Non-pigmented ciliary epithelial cell (primary cell): ENCODE measurements at regions not wholly inside any gene's neighbourhood (a gene's known extent, or its start where the extent isn't known, plus 50 kb on each side); places are given as distances from the start of the nearest gene placed in this dataset.

Experiments
- DNase-seq: peaks from one replicate; pipeline ENCODE4 v3.0.0-alpha.2; 2010; ENCODE audit warnings: low read depth

DNA sequence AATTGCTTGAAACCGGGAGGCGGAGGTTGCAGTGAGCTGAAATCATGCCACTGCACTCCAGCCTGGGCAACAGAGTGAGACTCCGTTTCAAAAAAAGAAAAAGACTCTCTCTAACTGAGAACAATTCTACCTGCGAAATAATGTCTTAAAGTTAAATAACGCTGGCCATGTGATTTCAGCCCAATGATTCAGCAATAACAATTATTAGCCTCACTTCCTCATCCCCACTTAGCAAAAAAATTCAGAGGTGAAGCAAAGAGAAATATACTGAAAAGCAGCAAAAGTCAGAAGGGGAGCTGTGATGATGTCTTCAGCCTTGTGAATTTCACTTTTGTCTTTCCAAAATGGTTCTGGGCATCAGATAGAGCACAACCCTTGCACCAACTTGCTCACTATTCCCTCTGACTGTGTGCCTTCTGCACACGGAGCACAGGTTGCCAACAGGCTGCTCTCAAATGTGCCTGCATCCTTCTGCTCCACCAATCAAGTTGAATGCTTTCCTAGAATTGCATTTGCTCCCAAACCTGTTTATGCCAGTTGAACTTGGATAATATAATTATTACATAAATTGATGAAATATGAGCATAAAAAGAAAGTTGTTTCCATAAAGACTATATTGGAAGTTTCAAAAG, 79.8 kb upstream of the IPO9 start:
- no peak for DNase-seq

DNA sequence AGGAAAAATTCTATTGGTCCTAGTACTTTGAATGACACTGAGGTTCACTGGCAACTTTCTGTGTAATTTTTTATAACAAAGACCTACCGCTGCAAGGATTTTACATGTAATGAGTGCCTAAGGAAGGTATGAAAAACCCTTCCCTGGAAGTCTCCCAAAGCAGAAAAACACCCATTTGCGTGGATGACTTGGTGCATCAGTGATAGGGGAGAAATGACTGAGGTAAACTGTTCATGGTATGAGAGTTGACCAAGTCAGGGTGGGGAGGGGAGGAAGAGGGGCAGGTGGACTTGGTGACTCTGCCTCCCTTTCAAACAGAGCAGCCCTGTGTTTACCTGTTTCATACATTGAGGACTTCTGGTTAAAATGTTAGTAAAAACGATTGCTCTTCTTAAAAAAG, 78.8 kb upstream of the IPO9 start:
- DNase-seq, result no peak

DNA sequence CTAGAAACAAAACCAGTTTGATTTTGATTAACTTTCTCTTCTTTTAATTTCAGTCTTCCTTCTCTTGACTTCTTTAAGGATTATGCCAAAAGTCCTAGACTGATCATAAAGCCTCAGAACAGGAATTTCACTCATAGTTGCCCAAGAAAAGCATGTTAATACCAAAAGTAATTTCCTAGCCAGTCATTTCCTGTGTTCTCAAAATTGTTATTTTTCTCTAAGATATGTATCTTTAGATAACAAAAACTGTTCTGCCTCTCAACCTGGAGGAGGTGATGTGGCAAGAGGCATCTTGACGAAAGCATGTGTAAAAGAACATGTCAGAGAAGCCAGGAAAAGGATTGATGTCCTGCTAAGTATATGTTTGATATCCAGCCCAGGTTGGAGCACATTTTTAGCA, 78.0 kb upstream of the IPO9 start:
- DNase-seq, result no peak

DNA sequence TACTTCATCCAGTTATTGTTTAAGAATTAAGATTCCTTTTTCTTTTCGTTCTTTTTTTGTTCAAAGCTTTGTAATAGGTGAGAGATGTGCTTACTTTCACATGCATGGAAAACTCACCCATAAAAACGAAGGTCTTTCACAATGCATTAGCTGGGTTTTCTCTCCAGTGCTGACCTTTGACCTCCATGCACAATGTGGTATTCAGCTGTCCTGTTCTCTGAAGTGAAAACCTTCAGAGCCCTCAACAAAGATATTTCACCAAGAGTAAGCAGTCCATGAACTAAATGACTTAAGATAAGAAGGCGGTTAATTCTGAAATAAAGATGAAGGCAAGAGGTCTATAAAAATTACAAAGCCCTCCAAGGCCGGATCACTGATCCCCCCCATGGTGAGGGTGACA, 77.1 kb upstream of the IPO9 start:
- DNase-seq, result no peak

DNA sequence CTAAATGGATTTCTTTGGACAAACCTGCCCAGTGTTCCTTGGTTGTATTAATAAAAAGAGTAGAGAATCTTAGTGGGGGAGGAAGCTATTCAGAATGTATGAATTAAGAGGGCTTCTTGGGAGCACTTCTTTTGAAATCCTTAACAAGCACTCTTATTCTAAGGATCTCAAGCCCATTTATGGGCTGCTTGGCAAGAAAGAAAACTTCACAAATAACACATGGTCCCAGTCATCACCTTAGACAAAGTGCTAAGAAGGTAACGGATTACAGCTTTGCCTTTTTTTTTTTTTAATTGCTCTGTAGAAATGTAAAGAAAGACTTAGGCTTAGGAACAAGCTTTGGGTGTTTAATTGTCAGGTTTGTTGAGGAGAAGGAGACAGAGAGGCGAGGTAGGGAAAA, 76.6 kb upstream of the IPO9 start:
- no peak for DNase-seq

DNA sequence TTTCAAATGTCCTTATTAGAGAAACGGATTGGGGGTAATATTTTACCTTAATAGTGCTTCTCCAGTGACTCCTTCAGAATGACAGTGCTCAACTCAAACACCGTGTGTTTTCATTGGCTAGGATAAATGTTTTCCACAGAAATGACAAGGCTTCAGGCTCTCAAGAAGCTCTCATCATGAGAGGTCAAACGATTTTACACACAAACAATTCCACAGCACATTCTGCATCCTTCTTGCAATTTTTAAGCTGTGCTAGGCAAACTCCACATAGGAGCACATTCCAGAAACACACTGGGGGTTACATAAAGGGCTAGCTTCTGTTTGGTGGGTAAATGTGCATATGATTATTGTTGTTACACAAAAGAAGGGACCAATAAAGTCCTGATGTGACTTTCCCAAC, 75.5 kb upstream of the IPO9 start:
- DNase-seq, result no peak

DNA sequence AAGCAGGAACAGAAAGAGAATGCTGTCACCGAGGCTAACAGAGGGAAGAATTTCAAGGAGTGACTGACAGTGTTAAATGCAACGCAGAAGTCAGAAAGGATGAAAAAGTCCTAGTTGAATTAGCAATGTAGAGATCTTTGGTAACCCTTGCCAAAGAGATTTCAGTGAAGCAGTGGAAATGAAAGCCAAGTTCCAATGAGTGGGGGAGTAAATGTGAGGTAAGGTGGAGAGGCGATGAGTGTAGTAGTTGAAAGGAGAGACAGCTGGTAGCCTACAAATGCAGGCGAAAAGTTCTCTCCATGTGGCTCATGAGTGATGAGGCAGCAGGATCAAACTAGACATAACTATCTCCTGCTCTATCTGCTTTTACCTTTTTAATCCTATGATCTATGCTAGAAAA, 74.6 kb upstream of the IPO9 start:
- no peak for DNase-seq

DNA sequence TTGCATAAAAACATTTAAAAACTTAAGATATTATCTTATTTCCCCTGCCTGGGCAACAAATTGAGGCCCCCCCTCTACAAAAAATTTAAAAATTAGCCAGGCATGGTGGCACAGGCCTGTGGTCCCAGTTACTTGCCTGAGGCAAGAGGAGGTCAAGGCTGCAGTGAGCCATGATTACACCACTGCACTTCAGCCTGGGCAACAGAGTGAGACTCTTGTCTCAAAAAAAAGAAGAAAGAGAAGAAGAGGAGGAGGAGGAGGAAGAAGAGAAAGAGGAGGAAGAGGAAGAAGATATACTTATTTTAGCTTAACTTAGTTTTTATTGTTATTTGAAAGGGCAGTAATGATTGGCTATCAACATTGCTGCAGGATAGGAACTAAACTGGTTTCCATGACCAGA, 73.8 kb upstream of the IPO9 start:
- DNase-seq, result no peak

DNA sequence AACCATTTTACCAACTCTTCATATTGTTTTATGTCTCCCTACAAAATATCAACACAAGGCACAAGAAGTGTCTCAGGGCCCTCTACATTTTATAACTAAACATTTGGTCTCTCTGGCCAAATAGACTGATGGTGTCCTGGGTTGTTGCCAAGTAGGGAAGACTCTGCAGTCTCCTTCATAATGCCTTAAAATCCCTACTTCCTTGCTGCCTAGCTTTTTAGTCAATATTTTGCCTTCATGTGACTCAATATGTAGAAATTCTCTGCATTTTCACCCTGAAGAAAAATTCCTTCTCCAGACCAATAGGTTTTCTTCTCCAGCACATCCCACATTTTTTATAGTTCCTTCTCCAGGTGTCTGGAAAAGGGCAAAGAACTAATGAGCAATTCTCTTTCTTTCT, 72.6 kb upstream of the IPO9 start:
- no peak for DNase-seq

DNA sequence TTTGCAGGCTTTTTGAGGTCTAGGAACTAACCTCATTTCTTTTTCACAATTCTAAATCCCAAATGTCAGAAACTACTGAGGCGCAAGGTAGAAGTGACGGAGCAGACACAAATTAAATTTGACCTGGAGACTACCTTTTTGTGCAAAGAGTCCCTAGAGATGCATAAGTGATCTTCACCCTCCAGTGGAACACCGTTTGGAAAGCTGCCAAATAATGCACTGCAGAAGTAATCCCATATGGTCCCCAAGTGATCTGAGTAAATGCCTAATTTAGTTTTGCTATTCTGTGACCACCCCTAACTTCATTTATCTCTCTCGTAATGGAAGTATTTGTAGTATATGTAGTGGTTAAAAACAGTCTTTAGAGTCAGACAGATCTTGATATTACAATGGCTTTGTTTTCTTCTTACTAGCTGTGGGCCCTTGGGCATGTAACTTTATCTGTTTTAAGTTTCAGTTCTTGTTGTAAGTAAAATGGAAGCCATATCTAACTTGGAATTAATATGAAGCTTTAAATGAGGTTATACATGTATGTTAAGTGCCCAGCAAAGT, 70.4 kb upstream of the IPO9 start:
- no peak for DNase-seq

DNA sequence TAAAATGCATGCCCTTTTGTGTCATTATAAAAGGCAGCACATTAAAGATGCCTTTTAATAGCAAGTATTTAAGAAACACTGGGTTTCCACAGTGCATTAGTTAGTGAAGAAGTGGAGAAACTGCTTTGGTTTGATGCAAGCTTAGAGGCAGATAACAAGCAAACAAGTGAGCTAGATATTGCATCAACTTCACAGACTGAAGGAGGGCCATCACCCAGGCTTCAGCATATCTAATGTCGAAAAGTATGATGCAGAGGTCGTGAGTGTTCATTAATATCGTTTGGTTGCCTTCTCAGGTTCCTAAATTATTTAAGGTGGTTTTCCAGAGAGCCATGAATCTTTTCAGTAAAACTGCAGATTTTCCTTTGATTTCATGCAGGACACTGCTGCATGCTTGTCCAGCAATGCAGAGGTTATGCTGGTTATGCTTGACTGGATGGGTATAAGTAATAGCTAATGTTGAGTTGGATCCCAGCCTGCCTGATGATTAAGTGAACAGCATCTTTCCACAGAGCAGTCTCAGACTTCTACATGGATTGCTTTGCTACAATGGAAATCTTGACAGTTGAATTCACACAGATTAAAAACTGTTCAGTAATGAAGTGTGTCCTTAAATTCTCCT, 69.7 kb upstream of the IPO9 start:
- no peak for DNase-seq

DNA sequence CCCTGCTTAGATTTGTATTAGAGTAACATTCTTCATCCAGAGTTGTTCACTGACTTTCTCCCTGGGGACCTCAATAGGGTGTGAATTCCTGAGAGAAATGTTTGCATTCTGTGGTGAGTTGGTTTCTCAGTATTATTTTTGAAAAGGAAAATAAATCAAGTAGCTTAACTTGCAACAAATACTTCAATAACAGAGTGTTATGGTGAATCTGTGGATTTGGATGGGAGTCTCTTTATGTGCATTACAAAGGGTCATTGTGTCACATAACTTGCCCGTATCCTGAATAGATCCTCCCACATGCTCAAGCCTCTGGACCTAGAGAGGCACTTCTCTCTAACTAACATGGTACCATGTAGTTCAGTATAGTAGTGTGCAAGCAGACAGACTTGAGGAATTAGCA, 68.4 kb upstream of the IPO9 start:
- DNase-seq, result no peak

DNA sequence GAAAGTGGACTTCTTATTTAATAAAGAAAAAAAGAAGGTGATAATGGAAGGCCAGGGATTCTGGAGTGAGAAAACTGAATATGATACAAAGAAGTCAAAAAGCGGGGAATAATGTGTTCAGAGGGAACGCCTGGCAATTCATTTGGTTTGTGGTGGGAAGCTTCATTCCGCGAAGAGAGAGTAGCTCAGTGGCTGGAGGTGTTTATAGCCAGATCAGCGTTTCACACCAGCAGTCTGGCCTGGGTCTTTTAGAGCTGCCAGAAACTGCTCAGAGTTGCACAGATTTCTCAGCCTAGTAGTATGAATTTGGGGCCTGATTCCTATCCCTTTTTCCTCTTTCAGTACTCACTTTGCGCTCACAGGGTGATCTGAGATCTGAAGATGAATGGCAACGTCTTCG, 67.8 kb upstream of the IPO9 start:
- DNase-seq, result no peak

DNA sequence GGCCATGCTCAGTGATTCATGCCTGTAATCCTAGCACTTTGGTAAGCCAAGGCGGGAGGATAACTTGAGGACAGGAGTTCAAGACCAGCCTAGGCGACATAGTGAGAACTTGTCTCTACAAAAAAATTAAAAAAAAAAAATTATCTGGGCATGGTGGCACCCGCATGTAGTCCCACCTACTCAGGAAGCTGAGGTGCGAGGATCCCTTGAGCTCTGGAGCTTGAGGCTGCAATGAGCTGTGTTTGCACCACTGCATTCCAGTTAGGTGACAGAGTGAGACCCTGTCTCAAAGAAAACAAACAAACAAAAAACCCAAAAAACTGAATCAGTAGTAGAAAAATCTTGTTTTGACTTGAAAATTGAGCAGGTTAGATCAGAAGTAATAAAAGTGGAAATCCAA, 67.1 kb upstream of the IPO9 start:
- no peak for DNase-seq

DNA sequence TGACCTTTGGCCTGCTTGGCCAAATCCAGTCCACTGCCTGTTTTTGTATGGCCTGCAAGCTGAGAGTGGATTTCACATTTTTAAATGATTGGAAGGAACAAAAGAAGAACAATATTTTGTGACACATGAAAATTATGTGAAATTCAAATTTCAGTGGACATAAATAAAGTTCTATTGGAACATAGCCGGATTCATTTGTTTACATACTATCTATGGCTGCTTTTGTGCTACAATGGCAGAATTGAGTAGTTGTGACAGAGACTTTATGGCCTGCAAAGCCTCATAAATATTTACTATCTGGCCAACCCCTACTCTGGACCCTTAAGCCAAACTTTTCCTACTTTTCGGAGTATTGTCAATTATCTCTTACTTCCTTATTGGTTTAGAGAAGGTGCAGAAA, 66.6 kb upstream of the IPO9 start:
- DNase-seq, result no peak

DNA sequence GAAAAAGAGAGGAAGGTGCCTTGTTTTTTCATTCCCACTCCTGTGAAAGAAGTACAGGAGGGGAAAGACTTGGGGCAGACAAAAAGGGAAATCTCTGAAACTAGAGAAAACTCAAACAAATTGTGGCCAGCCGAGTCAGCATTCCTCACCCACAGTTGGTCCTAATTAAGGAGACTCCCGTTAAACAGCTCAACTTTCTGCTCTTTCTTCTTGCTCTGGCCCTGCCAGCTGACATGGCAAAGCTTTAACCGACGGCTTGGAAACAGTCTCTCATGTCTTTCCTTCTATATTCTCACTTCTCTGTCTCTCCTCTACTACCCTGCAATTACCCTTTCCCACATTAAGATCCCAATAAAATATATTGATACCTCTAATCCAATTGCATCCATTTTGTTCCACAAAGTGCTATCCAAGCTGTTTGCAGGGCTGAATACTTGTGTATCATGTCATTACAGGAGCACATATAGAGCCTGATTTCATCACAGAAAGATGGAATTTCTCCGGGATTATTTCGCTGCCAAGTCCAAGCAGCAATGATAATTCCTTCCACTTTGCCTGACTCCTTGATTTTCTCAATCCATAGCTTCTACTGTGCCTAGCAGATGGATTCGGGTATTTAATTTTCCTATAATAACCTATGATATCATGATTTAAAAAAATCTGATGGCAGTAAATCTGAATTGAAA, 65.4 kb upstream of the IPO9 start:
- DNase-seq, result no peak

DNA sequence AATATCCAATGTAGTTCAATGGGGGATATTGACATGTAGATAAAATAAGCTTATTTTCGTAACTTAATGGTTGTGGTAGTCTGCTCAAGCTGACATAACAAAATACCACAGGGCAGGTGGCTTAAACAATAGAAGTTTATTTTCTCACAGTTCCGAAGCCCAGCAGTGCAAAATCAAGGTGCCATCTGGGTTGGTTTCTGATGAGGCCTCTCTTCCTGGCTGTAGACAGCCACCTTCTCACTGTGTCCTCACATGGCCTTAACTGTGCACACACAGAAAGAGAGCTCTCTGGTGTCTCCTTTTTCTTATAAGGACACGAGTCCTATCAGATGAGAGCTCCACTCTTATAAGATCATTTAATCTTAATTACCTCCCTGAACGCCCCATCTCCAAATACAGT, 64.8 kb upstream of the IPO9 start:
- no peak for DNase-seq

DNA sequence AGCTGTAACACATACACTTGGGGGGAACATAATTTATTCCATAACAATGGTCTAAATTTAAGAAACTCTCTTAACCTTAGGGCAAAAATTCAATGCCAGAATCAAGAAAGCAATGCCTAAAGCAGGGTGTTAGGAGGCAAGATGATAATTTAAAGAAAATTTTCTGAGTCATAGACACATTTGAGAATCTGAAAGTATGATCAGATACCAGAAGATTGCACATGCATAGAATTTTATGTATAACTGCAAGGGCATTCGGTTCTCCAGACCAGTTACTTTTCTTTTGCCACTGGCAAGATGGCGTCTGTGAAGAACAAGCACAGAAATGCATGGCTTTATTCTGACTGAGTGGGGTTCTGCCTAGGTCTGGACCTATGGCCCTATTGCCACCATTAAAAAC, 64.4 kb upstream of the IPO9 start:
- DNase-seq, result no peak

DNA sequence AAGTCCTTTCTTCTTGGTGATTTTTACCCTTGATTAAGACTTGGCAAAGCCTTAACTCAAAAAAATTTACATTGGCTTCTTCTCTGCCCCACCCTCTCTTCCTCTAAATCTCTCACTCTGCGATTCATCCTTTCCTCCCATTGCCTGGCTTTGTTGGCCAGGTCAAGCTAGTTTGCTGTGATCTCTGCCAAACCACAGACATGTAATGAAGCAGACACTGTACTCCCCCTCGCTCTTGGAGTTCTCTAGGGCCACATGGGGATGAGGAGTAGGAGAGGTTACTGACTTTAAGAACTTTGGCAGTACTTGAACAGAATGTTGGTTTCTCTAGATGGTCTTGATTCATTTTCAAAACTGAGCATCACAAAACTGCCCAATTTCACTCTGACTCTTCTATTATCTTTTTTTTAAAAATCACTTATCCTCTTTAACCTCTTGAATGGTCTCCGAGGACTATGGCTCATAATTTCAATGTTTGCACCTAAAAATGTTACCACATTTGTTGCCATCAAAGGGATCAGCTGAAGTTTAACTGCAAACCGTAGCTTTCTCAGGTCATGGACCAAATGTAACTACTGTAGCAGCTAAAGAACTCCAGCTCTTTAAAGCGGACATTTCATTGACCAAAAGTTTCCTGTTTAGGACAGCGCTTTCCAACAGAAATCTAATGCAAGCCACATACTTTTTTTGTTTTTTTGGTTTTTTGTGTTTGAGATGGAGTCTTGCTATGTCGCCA, 62.7 kb upstream of the IPO9 start:
- DNase-seq, result peak; percentile 84

DNA sequence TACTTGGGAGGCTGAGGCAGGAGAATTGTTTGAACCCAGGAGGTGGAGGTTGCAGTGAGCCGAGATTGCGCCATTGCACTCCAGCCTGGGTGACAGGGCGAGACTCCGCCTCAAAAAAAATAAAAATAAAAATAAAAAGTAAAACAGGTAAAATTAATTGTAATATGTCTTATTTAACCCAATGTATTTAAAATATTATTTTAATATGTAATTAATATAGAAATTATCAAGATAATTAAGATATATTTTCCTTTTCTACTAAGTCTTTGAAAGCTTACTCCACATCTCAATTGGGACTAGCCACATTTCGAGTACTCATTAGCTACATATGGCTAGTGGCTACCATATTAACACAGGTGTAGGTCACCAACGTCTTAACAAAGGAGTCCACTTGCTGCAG, 61.6 kb upstream of the IPO9 start:
- DNase-seq, result no peak

DNA sequence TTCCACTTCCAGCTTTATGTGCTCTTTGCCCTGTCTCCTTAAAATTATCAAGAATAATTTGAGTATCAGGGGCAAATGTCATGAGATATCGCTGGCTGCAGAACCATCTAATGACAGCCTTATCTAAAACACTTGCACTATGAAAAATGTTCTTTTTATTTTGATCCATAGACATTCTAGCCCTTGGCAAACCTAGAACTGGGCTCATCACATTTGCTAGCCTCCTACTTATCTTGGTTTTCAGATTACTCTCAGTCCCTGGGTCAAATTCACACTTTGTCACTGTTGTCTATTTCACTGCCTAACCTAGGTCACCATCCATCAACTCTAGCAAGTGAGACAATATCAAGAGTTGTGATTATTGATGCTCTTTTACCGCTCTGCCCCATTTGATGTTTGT, 59.9 kb upstream of the IPO9 start:
- no peak for DNase-seq

DNA sequence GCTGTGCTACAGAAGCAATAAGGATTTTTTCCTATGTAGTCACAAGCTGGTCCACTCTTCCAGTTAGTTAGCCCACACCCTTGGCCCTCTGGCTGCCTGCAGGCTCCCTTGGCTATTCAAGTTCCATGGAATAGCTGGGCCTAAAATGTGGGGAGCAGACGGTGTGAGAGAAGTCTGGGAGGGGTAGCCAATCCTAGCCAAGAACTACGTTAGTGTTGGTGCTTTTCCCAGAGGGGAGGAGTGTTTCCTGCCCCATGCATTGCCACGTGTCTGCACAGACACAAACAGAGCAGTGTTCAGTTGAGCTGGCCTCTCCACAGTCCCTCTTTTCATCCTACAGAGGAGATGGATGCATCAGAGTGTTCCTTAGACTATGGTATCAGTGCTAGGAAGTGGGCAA, 59.0 kb upstream of the IPO9 start:
- DNase-seq, result no peak

DNA sequence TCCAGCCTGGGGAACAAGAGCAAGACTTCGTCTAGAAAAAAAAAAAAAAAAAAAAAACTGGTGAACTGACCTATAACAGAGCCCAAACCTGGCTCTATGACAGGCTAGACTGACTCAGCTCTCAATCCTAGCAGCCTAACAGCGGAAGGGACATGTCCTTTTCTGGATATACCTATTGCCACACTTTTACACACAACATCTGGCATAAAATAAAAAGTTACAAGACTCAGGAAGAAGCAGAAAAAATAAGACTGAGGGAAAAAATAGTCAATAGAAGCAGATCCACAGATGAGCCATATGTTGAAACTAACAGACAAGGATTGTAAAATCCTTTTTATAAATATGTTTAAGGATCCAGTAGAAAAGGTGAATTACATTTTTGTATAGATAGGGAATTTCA, 57.5 kb upstream of the IPO9 start:
- DNase-seq, result no peak
